NCI-H1694 treated with DMSO at 0.1 percent for 48 hours (cell line): ENCODE measurements at regions not wholly inside any gene's neighbourhood (a gene's known extent, or its start where the extent isn't known, plus 50 kb on each side); places are given as distances from the start of the nearest gene placed in this dataset.
"Not testable (repeated sequence)": the region's sequence is repeated elsewhere in the genome, so short reads cannot be mapped to it uniquely, and the experiment has no call there.

Source experiments
- DNase-seq: peaks from one replicate; lab custom pipeline; 2025; lab: John Stamatoyannopoulos, UW

- DNase-seq, result no peak
These were observed 199.3 kb downstream of the TMA16 start for GRCh38 chr4:163693776-163694175.

- DNase-seq, result no peak
These were observed 199.9 kb downstream of the TMA16 start for GRCh38 chr4:163694385-163694784.

GRCh38 chr4:163697121-163697520, 202.6 kb downstream of the TMA16 start:
- no peak for DNase-seq

- not testable (repeated sequence) for DNase-seq
These were observed 205.9 kb downstream of the TMA16 start for GRCh38 chr4:163700383-163700782.

GRCh38 chr4:163701916-163702315, 207.4 kb downstream of the TMA16 start:
- no peak for DNase-seq

GRCh38 chr4:163702736-163703135, 208.2 kb downstream of the TMA16 start:
- DNase-seq, result no peak

GRCh38 chr4:163703251-163703650, 208.8 kb downstream of the TMA16 start:
- no peak for DNase-seq

- DNase-seq, result no peak
These were observed 213.4 kb downstream of the TMA16 start for GRCh38 chr4:163707873-163708272.

- DNase-seq, result no peak
These were observed 215.1 kb downstream of the TMA16 start for GRCh38 chr4:163709601-163710000.

GRCh38 chr4:163710158-163710557, 215.7 kb downstream of the TMA16 start:
- DNase-seq, result no peak

- not testable (repeated sequence) for DNase-seq
These were observed 230.0 kb downstream of the TMA16 start for GRCh38 chr4:163724495-163724894.

GRCh38 chr4:163726641-163727040, 232.2 kb downstream of the TMA16 start:
- no peak for DNase-seq

GRCh38 chr4:163731071-163731470, 236.6 kb downstream of the TMA16 start:
- DNase-seq, result no peak

GRCh38 chr4:163732473-163732872, 238.0 kb downstream of the TMA16 start:
- no peak for DNase-seq

- DNase-seq, result no peak
These were observed 242.4 kb downstream of the TMA16 start for GRCh38 chr4:163736876-163737275.

GRCh38 chr4:163737846-163738245, 243.4 kb downstream of the TMA16 start:
- DNase-seq, result not testable (repeated sequence)

- no peak for DNase-seq
These were observed 244.0 kb downstream of the TMA16 start for GRCh38 chr4:163738521-163738920.

GRCh38 chr4:163744861-163745260, 250.4 kb downstream of the TMA16 start:
- DNase-seq, result no peak

GRCh38 chr4:163747293-163747692, 252.8 kb downstream of the TMA16 start:
- no peak for DNase-seq

- DNase-seq, result no peak
These were observed 253.4 kb downstream of the TMA16 start for GRCh38 chr4:163747886-163748285.

- DNase-seq, result no peak
These were observed 254.0 kb downstream of the TMA16 start for GRCh38 chr4:163748449-163748848.

GRCh38 chr4:163755013-163755412, 260.5 kb downstream of the TMA16 start:
- DNase-seq, result no peak

GRCh38 chr4:163757219-163757618, 262.7 kb downstream of the TMA16 start:
- DNase-seq, result no peak

GRCh38 chr4:163758032-163758431, 263.5 kb downstream of the TMA16 start:
- no peak for DNase-seq

- DNase-seq, result no peak
These were observed 268.3 kb downstream of the TMA16 start for GRCh38 chr4:163762741-163763140.
